ENCODE measurements at regions not wholly inside any gene's neighbourhood (a gene's known extent, or its start where the extent isn't known, plus 50 kb on each side); places are given as distances from the start of the nearest gene placed in this dataset.

GRCh38 chr11:15663777-15664218 is 549.1 kb downstream of the INSC start:
- no peaks in the 10 kb centered on the region for H4K20me1 ChIP-seq (replicated peaks; ENCODE audit: insufficient read depth)
- Mint-ChIP-seq H3K4me1 (peaks cover 15% of the 10 kb centered on the region), H3K27me3 (ENCODE audit: insufficient read depth, low read depth, poor library complexity) (peaks cover 4% of the 10 kb centered on the region), H3K27ac (no peak overlapping the region), H3K36me3 (ENCODE audit: low read depth) (no peaks in the 10 kb centered on the region), H3K9me3 (no peaks in the 10 kb centered on the region; the same call in 2 of the 3 replicates), H3K4me3 (no peak overlapping the region)
- DNase-seq (ENCODE audit: low spot score) (peak; percentile 62), ATAC-seq (peak; percentile 94)
- no peak for TF ChIP-seq CTCF (conservative IDR thresholded peaks at IDR 0.05; ENCODE audit: low read depth in 2 of 2)
- TF ChIP-seq ZNF114 (CRISPR knock-in tag; IDR thresholded peaks at IDR 0.05) = no peak
- no peak for TF ChIP-seq EZH2phosphoT487 (IDR thresholded peaks at IDR 0.05; ENCODE audit: unreplicated experiment)
- TF ChIP-seq REST (IDR thresholded peaks at IDR 0.05; ENCODE audit: unreplicated experiment) = no peak
- no peak for TF ChIP-seq ETS1 (IDR thresholded peaks at IDR 0.05)
- TF ChIP-seq POLR2AphosphoS5 (IDR thresholded peaks at IDR 0.05; ENCODE audit: low read depth) = no peak
- no peak for TF ChIP-seq STAT1 (IDR thresholded peaks at IDR 0.05; ENCODE audit: unreplicated experiment)
- no peak for TF ChIP-seq NANOG (IDR thresholded peaks at IDR 0.05; ENCODE audit: borderline replicate concordance)
- no peak for TF ChIP-seq EZH2 (IDR thresholded peaks at IDR 0.05; ENCODE audit: low read depth, unreplicated experiment)
- TF ChIP-seq ZNF462 (CRISPR knock-in tag; IDR thresholded peaks at IDR 0.05) = no peak
- no peak for TF ChIP-seq ZNF331 (CRISPR knock-in tag; IDR thresholded peaks at IDR 0.05; ENCODE audit: low read depth)
- TF ChIP-seq JUNB (IDR thresholded peaks at IDR 0.05; ENCODE audit: unreplicated experiment) = no peak
- TF ChIP-seq CREB1 (CRISPR knock-in tag; IDR thresholded peaks at IDR 0.05; ENCODE audit: low read depth) = no peak
- H3K4me3 ChIP-seq = no peak overlapping the region
- no peaks in the 10 kb centered on the region for H3F3A ChIP-seq (replicated peaks; ENCODE audit: low read depth)
- H3K27me3 ChIP-seq (ENCODE audit: insufficient read depth) = no peaks in the 10 kb centered on the region
- no peak overlapping the region for H3K4me2 ChIP-seq
- H3K36me3 ChIP-seq (ENCODE audit: insufficient read depth) = no peaks in the 10 kb centered on the region
- 0 out of 2 replicates have a peak overlapping the region, but pooled peaks have one; percentile 52 for H2AFZ ChIP-seq
- peaks cover 7% of the 10 kb centered on the region; the same call in 1 of the 2 replicates for H3K9me2 ChIP-seq (ENCODE audit: insufficient read depth)
- H3K4me1 ChIP-seq (ENCODE audit: insufficient read depth) = peaks cover 10% of the 10 kb centered on the region; the same call in 1 of the 2 replicates
- no peaks in the 10 kb centered on the region for H3K79me2 ChIP-seq (replicated peaks; ENCODE audit: insufficient read depth)
- no peak overlapping the region for H3K27ac ChIP-seq (ENCODE audit: low read depth)
